SK-N-SH (cell line): ENCODE measurements at regions not wholly inside any gene's neighbourhood (a gene's known extent, or its start where the extent isn't known, plus 50 kb on each side); places are given as distances from the start of the nearest gene placed in this dataset.

Experiments
- CHD2 ChIP-seq: fragments of 150-350 bp; IDR thresholded peaks from 2 replicates; pipeline ENCODE4 v1.6.1; 2018; ENCODE audit warnings: low read length; ENCODE audit not compliant: partially characterized antibody
- ELF1 ChIP-seq: IDR thresholded peaks from 2 replicates; pipeline ENCODE4 v1.4.0; 2012
- EP300 ChIP-seq, 2 experiments: IDR thresholded peaks; 2 replicates each; pipeline versions ENCODE4 v1.4.0 to v1.6.1; 2012; ENCODE audit warnings: borderline replicate concordance in 1 of 2, low read depth in 1 of 2, low read length in 1 of 2
- SMC3 ChIP-seq: IDR thresholded peaks from 2 replicates; pipeline ENCODE4 v1.6.1; 2012; ENCODE audit warnings: low read depth, low read length, improper control_type of control experiment
- YY1 ChIP-seq: IDR thresholded peaks from 2 replicates; pipeline ENCODE4 v1.4.0; 2012; ENCODE audit warnings: low read depth, mild to moderate bottlenecking
- TF ChIP-seq, protein P1 (sequence below): IDR thresholded peaks from 2 replicates; pipeline ENCODE4 v1.6.1; 2012; ENCODE audit warnings: mild to moderate bottlenecking, low read depth, low read length, moderate library complexity
- TF ChIP-seq, protein P2 (sequence below): fragments of 200-600 bp; sonication (generic); IDR thresholded peaks from 2 replicates; pipeline ENCODE4 v1.6.1; 2017; ENCODE audit warnings: antibody characterized with exemption, mild to moderate bottlenecking, moderate library complexity

- TF ChIP-seq ELF1: no peak
- TF ChIP-seq, protein P1, sequence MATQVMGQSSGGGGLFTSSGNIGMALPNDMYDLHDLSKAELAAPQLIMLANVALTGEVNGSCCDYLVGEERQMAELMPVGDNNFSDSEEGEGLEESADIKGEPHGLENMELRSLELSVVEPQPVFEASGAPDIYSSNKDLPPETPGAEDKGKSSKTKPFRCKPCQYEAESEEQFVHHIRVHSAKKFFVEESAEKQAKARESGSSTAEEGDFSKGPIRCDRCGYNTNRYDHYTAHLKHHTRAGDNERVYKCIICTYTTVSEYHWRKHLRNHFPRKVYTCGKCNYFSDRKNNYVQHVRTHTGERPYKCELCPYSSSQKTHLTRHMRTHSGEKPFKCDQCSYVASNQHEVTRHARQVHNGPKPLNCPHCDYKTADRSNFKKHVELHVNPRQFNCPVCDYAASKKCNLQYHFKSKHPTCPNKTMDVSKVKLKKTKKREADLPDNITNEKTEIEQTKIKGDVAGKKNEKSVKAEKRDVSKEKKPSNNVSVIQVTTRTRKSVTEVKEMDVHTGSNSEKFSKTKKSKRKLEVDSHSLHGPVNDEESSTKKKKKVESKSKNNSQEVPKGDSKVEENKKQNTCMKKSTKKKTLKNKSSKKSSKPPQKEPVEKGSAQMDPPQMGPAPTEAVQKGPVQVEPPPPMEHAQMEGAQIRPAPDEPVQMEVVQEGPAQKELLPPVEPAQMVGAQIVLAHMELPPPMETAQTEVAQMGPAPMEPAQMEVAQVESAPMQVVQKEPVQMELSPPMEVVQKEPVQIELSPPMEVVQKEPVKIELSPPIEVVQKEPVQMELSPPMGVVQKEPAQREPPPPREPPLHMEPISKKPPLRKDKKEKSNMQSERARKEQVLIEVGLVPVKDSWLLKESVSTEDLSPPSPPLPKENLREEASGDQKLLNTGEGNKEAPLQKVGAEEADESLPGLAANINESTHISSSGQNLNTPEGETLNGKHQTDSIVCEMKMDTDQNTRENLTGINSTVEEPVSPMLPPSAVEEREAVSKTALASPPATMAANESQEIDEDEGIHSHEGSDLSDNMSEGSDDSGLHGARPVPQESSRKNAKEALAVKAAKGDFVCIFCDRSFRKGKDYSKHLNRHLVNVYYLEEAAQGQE: no peak
- TF ChIP-seq, protein P2, sequence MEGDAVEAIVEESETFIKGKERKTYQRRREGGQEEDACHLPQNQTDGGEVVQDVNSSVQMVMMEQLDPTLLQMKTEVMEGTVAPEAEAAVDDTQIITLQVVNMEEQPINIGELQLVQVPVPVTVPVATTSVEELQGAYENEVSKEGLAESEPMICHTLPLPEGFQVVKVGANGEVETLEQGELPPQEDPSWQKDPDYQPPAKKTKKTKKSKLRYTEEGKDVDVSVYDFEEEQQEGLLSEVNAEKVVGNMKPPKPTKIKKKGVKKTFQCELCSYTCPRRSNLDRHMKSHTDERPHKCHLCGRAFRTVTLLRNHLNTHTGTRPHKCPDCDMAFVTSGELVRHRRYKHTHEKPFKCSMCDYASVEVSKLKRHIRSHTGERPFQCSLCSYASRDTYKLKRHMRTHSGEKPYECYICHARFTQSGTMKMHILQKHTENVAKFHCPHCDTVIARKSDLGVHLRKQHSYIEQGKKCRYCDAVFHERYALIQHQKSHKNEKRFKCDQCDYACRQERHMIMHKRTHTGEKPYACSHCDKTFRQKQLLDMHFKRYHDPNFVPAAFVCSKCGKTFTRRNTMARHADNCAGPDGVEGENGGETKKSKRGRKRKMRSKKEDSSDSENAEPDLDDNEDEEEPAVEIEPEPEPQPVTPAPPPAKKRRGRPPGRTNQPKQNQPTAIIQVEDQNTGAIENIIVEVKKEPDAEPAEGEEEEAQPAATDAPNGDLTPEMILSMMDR: no peak
- TF ChIP-seq EP300 (IDR thresholded peaks at IDR 0.05; ENCODE audit: borderline replicate concordance in 1 of 2, low read depth in 1 of 2, low read length in 1 of 2): no peak
- TF ChIP-seq CHD2: no peak
- no peak for TF ChIP-seq SMC3
- no peak for TF ChIP-seq YY1
Observed at GRCh38 chr15:24777307-24777706, 101.7 kb downstream of the NPAP1 start.
